H9 (cell line): ENCODE measurements at regions not wholly inside any gene's neighbourhood (a gene's known extent, or its start where the extent isn't known, plus 50 kb on each side); places are given as distances from the start of the nearest gene placed in this dataset.

Experiments used
- DNase-seq: peaks from one replicate; pipeline ENCODE4 v3.0.0-alpha.2; 2017
- H2AFZ ChIP-seq: one replicate; pipeline ENCODE4 v1.6.1; 2013; ENCODE audit warnings: mild to moderate bottlenecking, low read length, control low read depth, moderate library complexity
- H2AK5ac ChIP-seq: 2 replicates; pipeline ENCODE4 v1.6.1; 2013; ENCODE audit warnings: low read length, control low read depth, mixed read lengths; ENCODE audit not compliant: insufficient read length
- H2BK120ac ChIP-seq: one replicate; pipeline ENCODE4 v1.6.1; 2013; ENCODE audit warnings: low read depth, mild to moderate bottlenecking, low read length, control low read depth, inconsistent platforms; ENCODE audit not compliant: poor library complexity, severe bottlenecking
- H2BK12ac ChIP-seq: 2 replicates; pipeline ENCODE4 v1.6.1; 2013; ENCODE audit warnings: low read length, control low read depth, mixed read lengths, low read depth; ENCODE audit not compliant: insufficient read length
- H2BK15ac ChIP-seq: 2 replicates; pipeline ENCODE4 v1.6.1; 2013; ENCODE audit warnings: low read depth, low read length, control low read depth
- H2BK20ac ChIP-seq: one replicate; pipeline ENCODE4 v1.6.1; 2013; ENCODE audit warnings: low read depth, mild to moderate bottlenecking, low read length, control low read depth, inconsistent platforms; ENCODE audit not compliant: poor library complexity, severe bottlenecking
- H2BK5ac ChIP-seq: 2 replicates; pipeline ENCODE4 v1.6.1; 2013; ENCODE audit warnings: low read length, control low read depth, mixed read lengths; ENCODE audit not compliant: insufficient read length
- H3K14ac ChIP-seq: 2 replicates; pipeline ENCODE4 v1.6.1; 2013; ENCODE audit warnings: low read length, control low read depth; ENCODE audit not compliant: insufficient read depth
- H3K18ac ChIP-seq: 2 replicates; pipeline ENCODE4 v1.6.1; 2013; ENCODE audit warnings: low read depth, mild to moderate bottlenecking, mixed read lengths, low read length, control low read depth; ENCODE audit not compliant: insufficient read length
- H3K23ac ChIP-seq: 2 replicates; pipeline ENCODE4 v1.6.1; 2013; ENCODE audit warnings: low read length, control low read depth, mixed read lengths, low read depth; ENCODE audit not compliant: insufficient read length
- H3K23me2 ChIP-seq: 2 replicates; pipeline ENCODE4 v1.6.1; 2013; ENCODE audit warnings: low read depth, mild to moderate bottlenecking, mixed read lengths, low read length, control low read depth; ENCODE audit not compliant: insufficient read length, poor library complexity, severe bottlenecking
- H3K27ac ChIP-seq: 2 replicates; pipeline ENCODE4 v1.5.1; 2013; ENCODE audit warnings: low read length, control low read depth, mixed read lengths, low read depth; ENCODE audit not compliant: insufficient read length
- H3K27me3 ChIP-seq: 2 replicates; pipeline ENCODE4 v1.6.1; 2013; ENCODE audit warnings: low read length, control low read depth, inconsistent platforms; ENCODE audit not compliant: insufficient read depth
- H3K4ac ChIP-seq: 2 replicates; pipeline ENCODE4 v1.6.1; 2013; ENCODE audit warnings: low read depth, mild to moderate bottlenecking, control low read depth, inconsistent platforms, low read length, moderate library complexity
- H3K4me1 ChIP-seq: 2 replicates; pipeline ENCODE4 v1.6.1; 2013; ENCODE audit warnings: low read length, control low read depth, inconsistent platforms; ENCODE audit not compliant: insufficient read depth
- H3K4me2 ChIP-seq: 2 replicates; pipeline ENCODE4 v1.6.1; 2013; ENCODE audit warnings: low read length, control low read depth, mixed read lengths; ENCODE audit not compliant: insufficient read length, insufficient read depth
- H3K56ac ChIP-seq: 2 replicates; pipeline ENCODE4 v1.6.1; 2013; ENCODE audit warnings: low read depth, mild to moderate bottlenecking, mixed read lengths, low read length, control low read depth; ENCODE audit not compliant: insufficient read length
- H3K79me1 ChIP-seq: 2 replicates; pipeline ENCODE4 v1.6.1; 2013; ENCODE audit warnings: low read depth, mild to moderate bottlenecking, moderate library complexity, low read length, control low read depth, inconsistent platforms; ENCODE audit not compliant: insufficient read depth, poor library complexity, severe bottlenecking
- H3K79me2 ChIP-seq: 2 replicates; pipeline ENCODE4 v1.6.1; 2013; ENCODE audit warnings: low read length, control low read depth, inconsistent platforms; ENCODE audit not compliant: insufficient read depth
- H3K9ac ChIP-seq: 2 replicates; pipeline ENCODE4 v1.6.1; 2013; ENCODE audit warnings: low read length, control low read depth, mixed read lengths; ENCODE audit not compliant: insufficient read length; ENCODE audit errors: extremely low read depth
- H3K9me3 ChIP-seq: one replicate; pipeline ENCODE4 v1.6.1; 2013; ENCODE audit warnings: low read depth, low read length, inconsistent platforms; ENCODE audit not compliant: control insufficient read depth
- H3T11ph ChIP-seq: one replicate; pipeline ENCODE4 v1.6.1; 2013; ENCODE audit warnings: mild to moderate bottlenecking, low read length, control low read depth, inconsistent platforms
- H4K20me1 ChIP-seq: one replicate; pipeline ENCODE4 v1.6.1; 2013; ENCODE audit not compliant: control insufficient read depth, insufficient read length, insufficient read depth
- H4K5ac ChIP-seq: 2 replicates; pipeline ENCODE4 v1.6.1; 2013; ENCODE audit warnings: low read depth, mild to moderate bottlenecking, mixed read lengths, low read length, control low read depth; ENCODE audit not compliant: insufficient read length
- H4K8ac ChIP-seq: replicated peaks from 2 replicates; pipeline ENCODE4 v1.6.1; 2013; ENCODE audit warnings: low read length, control low read depth, mixed read lengths, low read depth; ENCODE audit not compliant: insufficient read length
- H4K91ac ChIP-seq: 2 replicates; pipeline ENCODE4 v1.6.1; 2013; ENCODE audit warnings: low read depth, mild to moderate bottlenecking, moderate library complexity, mixed read lengths, low read length, control low read depth; ENCODE audit not compliant: insufficient read length
- H3K27ac Mint-ChIP-seq, 3 experiments: 2 replicates in 2 of 3; 3 replicates in 1 of 3; pipeline ENCODE4 v1.8.0; 2020 to 2021; ENCODE audit warnings: mixed read lengths in 3 of 3, mild to moderate bottlenecking in 1 of 3, moderate library complexity in 1 of 3
- H3K27me3 Mint-ChIP-seq: 2 replicates; pipeline ENCODE4 v1.8.0; 2021; ENCODE audit warnings: low read depth, mild to moderate bottlenecking, moderate library complexity, mixed read lengths
- H3K36me3 Mint-ChIP-seq, 3 experiments: 2 replicates in 2 of 3; 3 replicates in 1 of 3; pipeline ENCODE4 v1.8.0; 2020 to 2021; ENCODE audit warnings: low read depth in 3 of 3, mixed read lengths in 3 of 3; ENCODE audit not compliant: insufficient read depth in 1 of 3
- H3K4me1 Mint-ChIP-seq, 2 experiments: 2 replicates each; pipeline ENCODE4 v1.8.0; 2020; ENCODE audit warnings: mixed read lengths in 2 of 2
- H3K4me3 Mint-ChIP-seq, 2 experiments: 2 replicates in 1 of 2; 3 replicates in 1 of 2; pipeline ENCODE4 v1.8.0; 2020 to 2021; ENCODE audit warnings: mild to moderate bottlenecking in 2 of 2, mixed read lengths in 2 of 2, moderate library complexity in 1 of 2
- H3K9me3 Mint-ChIP-seq, 2 experiments: 2 replicates in 1 of 2; 3 replicates in 1 of 2; pipeline ENCODE4 v1.8.0; 2020; ENCODE audit warnings: mild to moderate bottlenecking in 2 of 2, mixed read lengths in 2 of 2, moderate library complexity in 1 of 2
- WGBS: extraction: QIAGEN DNeasy Blood & Tissue Kit; methylation state at CpG from one replicate; pipeline ENCODE4 v1.1.7; 2013; ENCODE audit warnings: missing lambda C conversion rate, low lambda C conversion rate, mixed read lengths; ENCODE audit not compliant: insufficient read length; ENCODE audit errors: extremely low coverage; 5-methylcytosine and 5-hydroxymethylcytosine counted together
- TF ChIP-seq, protein P1 (sequence below): fragments of 200-600 bp; sonication (generic); conservative IDR thresholded peaks from 3 replicates; pipeline ENCODE4 v1.8.0; 2021; ENCODE audit warnings: antibody characterized with exemption, mild to moderate bottlenecking

DNA sequence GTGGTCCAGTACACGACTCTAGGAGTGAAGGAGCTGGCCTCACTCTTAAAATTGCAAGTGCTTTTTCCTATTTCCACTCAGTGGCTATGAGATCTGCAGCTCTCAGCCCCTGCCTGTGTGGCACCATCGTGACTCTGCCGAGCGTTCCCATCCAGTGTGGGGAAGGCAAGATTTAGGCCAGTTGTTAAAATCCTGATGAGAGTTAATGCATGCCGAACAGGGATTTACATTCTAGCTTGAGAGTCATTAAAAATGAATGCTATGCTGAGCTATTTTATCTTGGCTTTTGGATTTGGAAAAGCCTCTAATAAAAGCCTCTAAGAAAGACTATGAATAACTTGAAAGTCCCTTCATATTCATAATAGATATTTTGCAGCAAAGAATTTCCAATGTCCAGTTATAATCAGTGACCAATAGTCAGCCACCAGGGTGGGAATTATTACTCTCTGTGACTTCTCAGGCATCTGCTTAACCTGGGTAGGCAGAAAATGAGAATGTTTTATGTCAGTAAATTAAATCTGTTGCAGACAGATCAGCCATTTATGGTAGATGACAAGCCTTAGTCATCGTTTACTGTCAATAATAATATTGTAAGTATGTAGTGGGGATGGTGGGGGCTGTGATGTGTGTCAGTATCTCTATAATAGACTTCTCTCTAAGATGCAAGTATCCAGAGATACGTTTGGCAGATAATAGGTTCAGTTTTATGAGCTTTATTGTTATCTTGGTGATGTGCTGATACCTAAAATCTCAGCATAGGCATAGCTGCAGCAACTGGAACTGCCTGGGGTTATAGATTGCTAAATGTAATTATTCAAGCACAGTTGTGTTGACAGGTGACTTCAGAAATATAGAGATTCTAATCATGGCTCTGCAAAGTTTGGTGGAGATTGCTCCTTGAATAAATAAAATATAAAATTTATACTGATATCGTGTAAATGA lies 207.8 kb downstream of the SOCS6 start:
- Mint-ChIP-seq H3K4me3 (no peak overlapping the region), H3K27ac (0 out of 7 replicates have a peak overlapping the region, but pooled peaks of 1 of the 3 experiments have one; percentile 34), H3K27me3 (peaks cover 2% of the 10 kb centered on the region; the same call in 1 of the 2 replicates), H3K4me1 (no peaks in the 10 kb centered on the region; a peak in 1 of 4 replicates), H3K9me3 (no peaks in the 10 kb centered on the region; a peak in 1 of 5 replicates), H3K36me3 (no peaks in the 10 kb centered on the region)
- no CpG with 5 or more reads among the region's 8 CpGs for WGBS
- H3K79me2 ChIP-seq, result no peaks in the 10 kb centered on the region
- H3K14ac ChIP-seq, result no peak overlapping the region
- no peak overlapping the region for H3K23ac ChIP-seq
- no peak overlapping the region for H3K4me2 ChIP-seq
- H4K5ac ChIP-seq, result no peak overlapping the region
- no peak overlapping the region for H3K4ac ChIP-seq
- H3K27me3 ChIP-seq, result no peaks in the 10 kb centered on the region
- H2BK12ac ChIP-seq, result no peak overlapping the region
- no peak overlapping the region for H2BK15ac ChIP-seq
- H3T11ph ChIP-seq, result no peak overlapping the region
- no peak overlapping the region for H2BK120ac ChIP-seq
- no peaks in the 10 kb centered on the region for H3K79me1 ChIP-seq
- H3K27ac ChIP-seq, result no peak overlapping the region
- no peak for DNase-seq
- no peak overlapping the region for H2BK20ac ChIP-seq
- no peaks in the 10 kb centered on the region for H3K9me3 ChIP-seq
- H4K91ac ChIP-seq, result no peak overlapping the region
- no peaks in the 10 kb centered on the region for H3K23me2 ChIP-seq
- H2AK5ac ChIP-seq, result no peak overlapping the region
- no peak overlapping the region for H3K9ac ChIP-seq
- TF ChIP-seq, protein P1, sequence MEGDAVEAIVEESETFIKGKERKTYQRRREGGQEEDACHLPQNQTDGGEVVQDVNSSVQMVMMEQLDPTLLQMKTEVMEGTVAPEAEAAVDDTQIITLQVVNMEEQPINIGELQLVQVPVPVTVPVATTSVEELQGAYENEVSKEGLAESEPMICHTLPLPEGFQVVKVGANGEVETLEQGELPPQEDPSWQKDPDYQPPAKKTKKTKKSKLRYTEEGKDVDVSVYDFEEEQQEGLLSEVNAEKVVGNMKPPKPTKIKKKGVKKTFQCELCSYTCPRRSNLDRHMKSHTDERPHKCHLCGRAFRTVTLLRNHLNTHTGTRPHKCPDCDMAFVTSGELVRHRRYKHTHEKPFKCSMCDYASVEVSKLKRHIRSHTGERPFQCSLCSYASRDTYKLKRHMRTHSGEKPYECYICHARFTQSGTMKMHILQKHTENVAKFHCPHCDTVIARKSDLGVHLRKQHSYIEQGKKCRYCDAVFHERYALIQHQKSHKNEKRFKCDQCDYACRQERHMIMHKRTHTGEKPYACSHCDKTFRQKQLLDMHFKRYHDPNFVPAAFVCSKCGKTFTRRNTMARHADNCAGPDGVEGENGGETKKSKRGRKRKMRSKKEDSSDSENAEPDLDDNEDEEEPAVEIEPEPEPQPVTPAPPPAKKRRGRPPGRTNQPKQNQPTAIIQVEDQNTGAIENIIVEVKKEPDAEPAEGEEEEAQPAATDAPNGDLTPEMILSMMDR, result no peak
- H2BK5ac ChIP-seq, result no peak overlapping the region
- H4K8ac ChIP-seq, result no peak overlapping the region
- no peaks in the 10 kb centered on the region for H3K4me1 ChIP-seq
- H2AFZ ChIP-seq, result no peak overlapping the region
- no peaks in the 10 kb centered on the region for H4K20me1 ChIP-seq
- H3K18ac ChIP-seq, result no peak overlapping the region
- no peak overlapping the region for H3K56ac ChIP-seq
